WTC11 (cell line): ENCODE measurements at regions not wholly inside any gene's neighbourhood (a gene's known extent, or its start where the extent isn't known, plus 50 kb on each side); places are given as distances from the start of the nearest gene placed in this dataset.

ENCODE experiments used
- ATAC-seq: fragments of 200-7000 bp; cut with Tn5 transposase; 2 replicates; pipeline ENCODE4 v1.10.0; 2021; ENCODE audit warnings: mild to moderate bottlenecking, moderate library complexity
- CTCF ChIA-PET: fragments of 300-600 bp; sonication (Branson Sonifier 250); formaldehyde crosslinking; loops from one replicate; lab custom pipeline; 2021; ENCODE audit warnings: antibody characterized with exemption; lab: Charles Lee
- POLR2A ChIA-PET: fragments of 350-600 bp; sonication (Branson Sonifier 250); formaldehyde crosslinking; loops from one replicate; lab custom pipeline; 2021; ENCODE audit warnings: antibody characterized with exemption; lab: Charles Lee
- DNase-seq: peaks from one replicate; pipeline ENCODE4 v3.0.0; 2021; ENCODE audit warnings: low spot score
- H3K27ac Mint-ChIP-seq: 2 replicates; pipeline ENCODE4 v1.8.0; 2021; ENCODE audit warnings: mixed read lengths
- H3K27me3 Mint-ChIP-seq: 2 replicates; pipeline ENCODE4 v1.8.0; 2021; ENCODE audit warnings: low read depth, mild to moderate bottlenecking, moderate library complexity, mixed read lengths
- H3K36me3 Mint-ChIP-seq: 2 replicates; pipeline ENCODE4 v1.8.0; 2021; ENCODE audit warnings: mixed read lengths
- H3K4me1 Mint-ChIP-seq: 2 replicates; pipeline ENCODE4 v1.8.0; 2022; ENCODE audit warnings: mixed read lengths
- H3K4me3 Mint-ChIP-seq: 2 replicates; pipeline ENCODE4 v1.8.0; 2021; ENCODE audit warnings: mild to moderate bottlenecking, moderate library complexity, mixed read lengths
- H3K9me3 Mint-ChIP-seq: 2 replicates; pipeline ENCODE4 v1.8.0; 2021; ENCODE audit warnings: mixed read lengths
- AR ChIP-seq: fragments of 250-450 bp; sonication (Bioruptor Pico); IDR thresholded peaks from 2 replicates; pipeline ENCODE4 v1.9.0; 2021; ENCODE audit warnings: mild to moderate bottlenecking
- CBFB ChIP-seq: sonication (generic); formaldehyde crosslinking; IDR thresholded peaks from 2 replicates; pipeline ENCODE4 v1.8.1; 2022; ENCODE audit warnings: mild to moderate bottlenecking, low read depth, missing genetic modification reagents
- ERG ChIP-seq: fragments of 250-450 bp; sonication (Bioruptor Pico); IDR thresholded peaks from 2 replicates; pipeline ENCODE4 v1.8.0; 2021; ENCODE audit warnings: mild to moderate bottlenecking
- ETV6 ChIP-seq: sonication (generic); formaldehyde crosslinking; IDR thresholded peaks from 2 replicates; pipeline ENCODE4 v1.8.1; 2022; ENCODE audit warnings: mild to moderate bottlenecking, missing genetic modification reagents
- FOXK1 ChIP-seq: sonication (generic); formaldehyde crosslinking; IDR thresholded peaks from 2 replicates; pipeline ENCODE4 v1.8.0; 2022; ENCODE audit warnings: mild to moderate bottlenecking, moderate library complexity, missing genetic modification reagents
- KAT7 ChIP-seq: sonication (generic); formaldehyde crosslinking; IDR thresholded peaks from 2 replicates; pipeline ENCODE4 v1.8.1; 2023; ENCODE audit warnings: missing genetic modification reagents, mild to moderate bottlenecking, borderline replicate concordance
- MAX ChIP-seq: sonication (generic); formaldehyde crosslinking; IDR thresholded peaks from 2 replicates; pipeline ENCODE4 v1.8.0; 2022; ENCODE audit warnings: mild to moderate bottlenecking, missing genetic modification reagents
- MXD4 ChIP-seq: fragments of 250-450 bp; sonication (Bioruptor Pico); IDR thresholded peaks from 2 replicates; pipeline ENCODE4 v1.8.0; 2021; ENCODE audit warnings: mild to moderate bottlenecking, moderate library complexity, borderline replicate concordance
- MYBL2 ChIP-seq: sonication (generic); formaldehyde crosslinking; IDR thresholded peaks from 2 replicates; pipeline ENCODE4 v1.8.1; 2023; ENCODE audit warnings: mild to moderate bottlenecking, moderate library complexity, missing genetic modification reagents
- NFE2L1 ChIP-seq: sonication (generic); formaldehyde crosslinking; IDR thresholded peaks from 2 replicates; pipeline ENCODE4 v1.8.1; 2023; ENCODE audit warnings: missing genetic modification reagents
- NFYB ChIP-seq: sonication (generic); formaldehyde crosslinking; conservative IDR thresholded peaks from 2 replicates; pipeline ENCODE4 v1.8.0; 2022; ENCODE audit warnings: low read depth, missing genetic modification reagents
- NR2C2 ChIP-seq: sonication (generic); formaldehyde crosslinking; IDR thresholded peaks from 2 replicates; pipeline ENCODE4 v1.8.0; 2022; ENCODE audit warnings: mild to moderate bottlenecking, missing genetic modification reagents
- OVOL2 ChIP-seq: fragments of 250-450 bp; sonication (Bioruptor Pico); IDR thresholded peaks from 2 replicates; pipeline ENCODE4 v1.9.0; 2021; ENCODE audit warnings: mild to moderate bottlenecking, borderline replicate concordance
- PRRX2 ChIP-seq: fragments of 250-450 bp; sonication (Bioruptor Pico); IDR thresholded peaks from 2 replicates; pipeline ENCODE4 v1.8.0; 2021; ENCODE audit warnings: mild to moderate bottlenecking
- RELA ChIP-seq: sonication (generic); formaldehyde crosslinking; IDR thresholded peaks from 2 replicates; pipeline ENCODE4 v1.8.1; 2022; ENCODE audit warnings: missing genetic modification reagents, mild to moderate bottlenecking, borderline replicate concordance
- RORB ChIP-seq: fragments of 250-450 bp; sonication (Bioruptor Pico); IDR thresholded peaks from 2 replicates; pipeline ENCODE4 v1.9.0; 2021; ENCODE audit warnings: mild to moderate bottlenecking
- SP1 ChIP-seq: sonication (generic); formaldehyde crosslinking; conservative IDR thresholded peaks from 2 replicates; pipeline ENCODE4 v1.8.1; 2022; ENCODE audit warnings: missing genetic modification reagents
- TEAD4 ChIP-seq: sonication (generic); formaldehyde crosslinking; IDR thresholded peaks from 2 replicates; pipeline ENCODE4 v1.8.0; 2022; ENCODE audit warnings: mild to moderate bottlenecking, missing genetic modification reagents
- TP53 ChIP-seq: sonication (generic); formaldehyde crosslinking; IDR thresholded peaks from 2 replicates; pipeline ENCODE4 v1.8.1; 2023; ENCODE audit warnings: mild to moderate bottlenecking, missing genetic modification reagents
- USF2 ChIP-seq: sonication (generic); formaldehyde crosslinking; IDR thresholded peaks from 2 replicates; pipeline ENCODE4 v1.8.1; 2023; ENCODE audit warnings: mild to moderate bottlenecking, missing genetic modification reagents, moderate library complexity
- ZNF263 ChIP-seq: sonication (generic); formaldehyde crosslinking; IDR thresholded peaks from 2 replicates; pipeline ENCODE4 v1.8.1; 2022; ENCODE audit warnings: low read depth, mild to moderate bottlenecking, moderate library complexity, missing genetic modification reagents
- ZNF416 ChIP-seq: fragments of 250-450 bp; sonication (Bioruptor Pico); IDR thresholded peaks from 2 replicates; pipeline ENCODE4 v1.9.0; 2021; ENCODE audit warnings: mild to moderate bottlenecking, inconsistent platforms
- ZNF532 ChIP-seq: fragments of 250-450 bp; sonication (Bioruptor Pico); IDR thresholded peaks from 2 replicates; pipeline ENCODE4 v1.9.0; 2021; ENCODE audit warnings: mild to moderate bottlenecking, borderline replicate concordance

GRCh38 chr16:62586128-62586862, 550.1 kb upstream of the CDH8 start:
- ChIA-PET POLR2A (no interaction called here), CTCF (no interaction called here)
- H3K4me1 Mint-ChIP-seq, result 0 out of 2 replicates have a peak, but pooled peaks cover 3% of the 10 kb centered on the region
- peaks cover 34% of the 10 kb centered on the region for H3K9me3 Mint-ChIP-seq
- DNase-seq (no peak), ATAC-seq (no peak)
- no peak overlapping the region for H3K4me3 Mint-ChIP-seq
- no peaks in the 10 kb centered on the region for H3K27me3 Mint-ChIP-seq
- no peak overlapping the region for H3K27ac Mint-ChIP-seq
- TF ChIP-seq MYBL2 (CRISPR knock-in tag) (no peak), PRRX2 (no peak), ZNF263 (no peak), TP53 (CRISPR knock-in tag) (no peak), NFYB (no peak), MAX (CRISPR knock-in tag) (no peak), TEAD4 (CRISPR knock-in tag) (no peak), FOXK1 (CRISPR knock-in tag) (no peak), CBFB (CRISPR knock-in tag) (no peak), ZNF416 (CRISPR knock-in tag) (no peak), NFE2L1 (CRISPR knock-in tag) (no peak), USF2 (CRISPR knock-in tag) (no peak), RORB (CRISPR knock-in tag) (no peak), NR2C2 (CRISPR knock-in tag) (no peak), KAT7 (CRISPR knock-in tag) (no peak), RELA (CRISPR knock-in tag) (no peak), AR (no peak)
- H3K36me3 Mint-ChIP-seq, result peaks cover 16% of the 10 kb centered on the region

GRCh38 chr16:62585041-62585545, 548.9 kb upstream of the CDH8 start:
- no peak overlapping the region for H3K4me3 Mint-ChIP-seq
- peaks cover 16% of the 10 kb centered on the region for H3K36me3 Mint-ChIP-seq
- peaks cover 34% of the 10 kb centered on the region for H3K9me3 Mint-ChIP-seq
- 0 out of 2 replicates have a peak, but pooled peaks cover 3% of the 10 kb centered on the region for H3K4me1 Mint-ChIP-seq
- no peak for ATAC-seq
- no peaks in the 10 kb centered on the region for H3K27me3 Mint-ChIP-seq
- no peak overlapping the region for H3K27ac Mint-ChIP-seq
- CTCF ChIA-PET, result no interaction called here
- no peak for DNase-seq
- POLR2A ChIA-PET, result no interaction called here
- TF ChIP-seq ETV6 (CRISPR knock-in tag) (no peak), RORB (CRISPR knock-in tag) (no peak), NFE2L1 (CRISPR knock-in tag) (no peak), ERG (no peak), KAT7 (CRISPR knock-in tag) (no peak), PRRX2 (no peak), OVOL2 (no peak), SP1 (no peak), ZNF532 (CRISPR knock-in tag) (no peak), MXD4 (CRISPR knock-in tag) (no peak), ZNF263 (no peak)
